Epithelial cell of proximal tubule (primary cell): ENCODE measurements at regions not wholly inside any gene's neighbourhood (a gene's known extent, or its start where the extent isn't known, plus 50 kb on each side); places are given as distances from the start of the nearest gene placed in this dataset.
"Not testable (repeated sequence)": the region's sequence is repeated elsewhere in the genome, so short reads cannot be mapped to it uniquely, and the experiment has no call there.

Source experiments
- DNase-seq: peaks from one replicate; pipeline ENCODE4 v3.0.0-alpha.2; 2011; ENCODE audit warnings: low read depth
- H3K4me3 ChIP-seq: 2 replicates; pipeline ENCODE4 v1.5.1; 2011; ENCODE audit warnings: low read depth, mild to moderate bottlenecking, low read length
- TF ChIP-seq, protein P1 (sequence below): conservative IDR thresholded peaks from 2 replicates; pipeline ENCODE4 v1.5.1; 2012; ENCODE audit warnings: low read depth, mild to moderate bottlenecking, low read length

DNA sequence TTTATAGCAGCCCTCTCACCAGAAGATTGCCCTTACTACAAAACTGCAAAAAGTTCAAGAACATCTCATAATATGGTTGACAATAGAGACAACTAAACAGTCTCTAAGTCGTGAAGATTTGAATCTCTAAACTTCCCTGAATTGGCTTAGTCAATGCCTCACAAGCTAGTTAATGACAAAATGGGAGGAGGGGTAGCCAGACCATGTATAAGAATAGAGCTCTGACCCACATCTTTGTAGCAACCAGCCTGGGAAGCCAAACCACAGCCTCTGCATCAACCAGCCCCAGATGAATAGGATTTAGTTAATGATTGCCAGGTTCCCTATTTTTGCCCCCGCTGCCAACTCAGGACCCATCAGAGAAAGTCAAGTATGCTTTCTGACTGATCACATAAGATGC is 1265.9 kb upstream of the PCDH10 start:
- DNase-seq, H3K4me3 ChIP-seq: not testable (repeated sequence)

DNA sequence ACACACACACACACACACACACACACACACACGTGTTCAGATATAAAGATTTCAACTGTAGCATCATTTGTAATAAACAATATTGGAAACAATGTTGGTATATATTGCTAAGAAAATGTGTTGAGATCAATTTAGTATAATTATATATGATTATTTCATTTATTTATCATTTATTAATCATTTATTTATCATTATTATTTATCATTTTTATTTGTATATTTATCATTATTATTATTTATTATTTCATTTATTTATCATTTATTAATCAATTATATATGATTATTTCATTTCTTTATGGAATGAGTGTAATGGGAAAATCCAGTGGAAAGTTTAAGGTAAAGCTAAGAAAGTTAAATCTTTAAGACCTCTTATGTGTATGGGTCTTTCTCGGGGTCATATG is 1223.4 kb upstream of the PCDH10 start:
- not testable (repeated sequence) for H3K4me3 ChIP-seq, DNase-seq

DNA sequence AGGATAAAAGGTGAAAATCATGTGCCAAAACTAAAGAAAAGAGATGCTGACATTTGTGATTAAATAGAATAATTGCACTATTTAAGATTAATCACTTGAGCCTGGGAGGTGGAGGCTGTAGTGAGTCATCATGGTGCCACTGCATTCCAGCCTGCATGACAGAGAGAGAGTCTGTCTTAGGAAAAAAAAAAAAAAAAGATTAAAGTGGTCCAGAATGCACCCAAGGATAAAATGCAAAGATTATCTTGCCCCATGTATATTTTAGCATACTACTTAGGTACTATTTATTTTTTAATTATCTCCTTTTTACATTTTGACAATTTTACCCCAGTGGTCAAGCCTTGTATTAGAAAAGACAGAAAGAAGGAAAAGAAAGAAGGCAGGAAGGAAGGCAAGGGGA is 1181.4 kb upstream of the PCDH10 start:
- DNase-seq, H3K4me3 ChIP-seq: not testable (repeated sequence)

DNA sequence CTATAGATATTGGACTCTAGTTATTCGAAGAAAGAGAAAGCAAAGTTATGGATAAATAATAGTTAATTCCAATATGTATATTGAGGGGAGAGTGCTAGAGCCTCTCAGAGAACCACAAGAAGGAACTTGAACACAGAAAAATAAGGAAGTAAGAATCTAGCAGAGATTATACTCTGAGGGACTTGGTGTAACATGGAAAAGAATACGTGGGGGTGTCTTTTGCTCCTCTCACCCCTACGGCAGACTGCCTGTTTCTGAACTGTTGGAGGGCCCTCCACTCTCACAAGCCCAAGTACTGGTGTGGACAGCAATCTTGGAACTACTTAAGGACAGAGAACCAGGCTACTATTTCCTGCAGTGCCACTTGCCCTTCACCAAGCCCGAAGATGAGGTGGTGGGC is 1174.4 kb upstream of the PCDH10 start:
- TF ChIP-seq, protein P1, sequence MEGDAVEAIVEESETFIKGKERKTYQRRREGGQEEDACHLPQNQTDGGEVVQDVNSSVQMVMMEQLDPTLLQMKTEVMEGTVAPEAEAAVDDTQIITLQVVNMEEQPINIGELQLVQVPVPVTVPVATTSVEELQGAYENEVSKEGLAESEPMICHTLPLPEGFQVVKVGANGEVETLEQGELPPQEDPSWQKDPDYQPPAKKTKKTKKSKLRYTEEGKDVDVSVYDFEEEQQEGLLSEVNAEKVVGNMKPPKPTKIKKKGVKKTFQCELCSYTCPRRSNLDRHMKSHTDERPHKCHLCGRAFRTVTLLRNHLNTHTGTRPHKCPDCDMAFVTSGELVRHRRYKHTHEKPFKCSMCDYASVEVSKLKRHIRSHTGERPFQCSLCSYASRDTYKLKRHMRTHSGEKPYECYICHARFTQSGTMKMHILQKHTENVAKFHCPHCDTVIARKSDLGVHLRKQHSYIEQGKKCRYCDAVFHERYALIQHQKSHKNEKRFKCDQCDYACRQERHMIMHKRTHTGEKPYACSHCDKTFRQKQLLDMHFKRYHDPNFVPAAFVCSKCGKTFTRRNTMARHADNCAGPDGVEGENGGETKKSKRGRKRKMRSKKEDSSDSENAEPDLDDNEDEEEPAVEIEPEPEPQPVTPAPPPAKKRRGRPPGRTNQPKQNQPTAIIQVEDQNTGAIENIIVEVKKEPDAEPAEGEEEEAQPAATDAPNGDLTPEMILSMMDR, result no peak
- no peak overlapping the region for H3K4me3 ChIP-seq
- no peak for DNase-seq

DNA sequence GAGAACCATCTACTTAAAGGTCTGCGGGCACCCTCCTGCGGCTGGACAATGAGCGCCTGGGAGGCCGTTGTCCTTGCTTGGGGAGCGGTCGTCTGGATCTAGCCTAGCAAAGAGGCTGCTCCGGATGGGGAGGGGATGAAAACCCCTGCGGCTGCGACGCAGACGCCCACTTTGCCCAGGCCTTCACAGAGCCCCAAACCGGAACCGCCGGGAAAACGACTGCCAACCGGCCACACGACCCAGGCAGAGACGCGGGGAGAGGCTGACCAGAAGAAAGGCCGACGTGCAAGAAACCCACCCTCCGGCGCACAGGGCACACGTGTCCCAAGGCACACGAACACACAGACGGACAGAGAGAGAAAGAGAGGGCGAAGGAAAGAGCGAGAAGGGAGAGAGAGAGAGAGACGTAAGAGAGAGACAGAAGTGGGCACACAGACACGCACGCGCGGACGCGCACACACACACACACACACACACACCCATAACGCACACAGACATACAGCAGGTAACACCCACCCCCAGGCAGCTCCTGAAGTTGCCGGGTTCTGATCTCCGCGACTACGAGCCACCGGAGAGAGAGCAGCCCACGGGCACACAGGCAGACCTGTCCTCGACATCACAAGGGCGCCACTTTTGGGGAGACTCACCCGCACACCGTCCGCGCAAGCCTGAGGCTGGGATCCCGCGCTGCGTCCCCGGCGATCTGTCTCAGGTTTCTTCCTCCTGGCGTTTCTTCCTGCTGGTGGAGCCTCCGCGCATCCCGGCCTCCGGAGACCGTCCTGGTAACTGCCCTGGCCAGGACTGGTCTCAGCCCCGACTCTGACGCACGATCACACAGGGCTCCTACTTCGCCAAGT is 1173.6 kb upstream of the PCDH10 start:
- H3K4me3 ChIP-seq, DNase-seq: not testable (repeated sequence)

DNA sequence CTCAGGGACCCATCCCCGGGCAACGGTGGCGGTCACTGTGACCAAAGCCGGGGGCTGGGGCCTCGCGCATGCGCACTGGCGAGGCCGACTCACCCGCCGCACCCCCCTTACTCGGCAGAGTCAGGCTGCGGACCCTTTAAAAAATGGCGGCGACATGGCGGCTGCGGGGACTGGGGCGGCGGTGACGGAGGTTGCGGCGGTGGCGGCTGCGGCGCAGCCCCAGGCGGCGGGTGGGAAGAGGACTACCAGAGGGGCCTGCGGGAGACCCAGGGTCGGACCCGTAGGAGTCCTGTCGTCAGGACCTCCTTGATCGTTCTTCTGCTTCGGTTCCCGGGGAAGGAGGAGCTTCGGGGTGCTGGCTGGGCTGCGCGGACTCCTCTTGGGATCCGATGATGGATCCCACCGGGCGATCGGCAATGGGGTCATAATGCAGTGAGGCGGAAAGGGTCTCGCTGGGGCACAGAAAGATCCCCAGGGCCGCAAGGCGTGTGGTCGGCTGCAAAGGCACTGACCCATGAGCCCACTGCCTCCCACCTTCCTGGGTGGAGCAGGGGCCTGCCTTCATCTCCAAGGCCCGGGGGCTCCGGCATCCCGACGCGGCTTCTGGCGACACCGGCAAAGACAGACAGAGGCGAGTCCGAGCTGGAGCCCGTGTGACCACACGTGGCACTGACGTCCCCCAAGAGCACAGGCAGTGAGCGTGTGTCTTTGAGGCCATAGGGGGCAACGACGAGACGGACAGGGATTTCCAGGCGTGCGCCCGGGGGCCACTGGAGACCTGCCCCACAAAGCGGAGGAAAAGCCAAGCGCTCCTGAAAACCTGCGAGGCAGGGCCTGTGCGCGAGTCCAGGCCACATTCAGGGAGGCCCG is 1172.7 kb upstream of the PCDH10 start:
- not testable (repeated sequence) for DNase-seq, H3K4me3 ChIP-seq

DNA sequence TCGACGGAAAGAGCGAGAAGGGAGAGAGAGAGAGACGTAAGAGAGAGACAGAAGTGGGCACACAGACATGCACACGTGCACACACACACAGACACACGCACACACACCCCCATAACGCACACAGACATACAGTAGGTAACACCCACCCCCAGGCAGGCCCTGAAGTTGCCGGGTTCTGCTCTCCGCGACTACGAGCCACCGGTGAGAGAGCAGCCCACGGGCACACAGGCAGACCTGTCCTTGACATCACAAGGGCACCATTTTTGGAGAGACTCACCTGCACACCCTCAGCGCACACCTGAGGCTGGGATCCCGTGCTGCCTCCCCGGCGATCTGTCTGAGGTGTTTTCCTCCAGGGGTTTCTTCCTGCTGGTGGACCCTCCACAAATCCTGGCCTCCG is 1171.0 kb upstream of the PCDH10 start:
- no peak for DNase-seq
- TF ChIP-seq, protein P1, result no peak
- no peak overlapping the region for H3K4me3 ChIP-seq

DNA sequence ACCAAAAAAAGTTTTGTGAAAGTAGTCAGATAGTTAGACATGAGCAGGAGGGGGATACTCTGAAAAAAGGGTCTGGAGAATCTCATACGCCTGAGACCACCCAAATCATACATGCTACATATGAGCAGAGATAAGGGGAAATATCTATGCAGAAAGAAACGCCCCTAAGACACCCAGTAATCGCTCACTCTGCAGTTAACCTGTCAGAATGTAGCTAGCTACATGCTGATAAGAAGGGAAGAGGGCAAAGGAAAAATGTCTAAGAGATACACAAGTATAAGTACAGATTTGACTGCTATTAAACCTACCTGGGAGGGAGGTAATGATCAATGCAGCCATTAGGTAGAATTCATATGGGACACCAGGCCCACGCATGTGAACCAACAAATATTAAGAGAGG is 1159.5 kb upstream of the PCDH10 start:
- no peak for DNase-seq
- TF ChIP-seq, protein P1, result no peak
- H3K4me3 ChIP-seq, result no peak overlapping the region

DNA sequence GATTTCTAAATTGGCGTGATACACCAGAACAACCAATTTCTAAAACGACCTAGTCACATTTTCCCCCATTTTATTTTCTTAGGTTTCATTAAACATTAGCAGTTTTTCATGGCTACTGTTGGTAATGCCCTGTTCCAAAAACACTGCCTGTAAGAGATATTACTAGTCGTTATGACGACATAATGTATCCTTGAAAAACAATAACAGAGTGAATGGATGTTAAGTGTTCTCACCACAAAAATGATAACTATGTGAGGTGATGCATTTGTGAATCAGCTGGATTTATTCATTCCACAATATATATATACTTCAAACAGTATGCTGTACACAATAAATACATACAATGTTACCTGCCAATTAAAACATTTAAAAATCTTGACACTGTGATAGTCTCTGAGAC is 1147.6 kb upstream of the PCDH10 start:
- TF ChIP-seq, protein P1, result no peak
- DNase-seq, result peak; percentile 6
- no peak overlapping the region for H3K4me3 ChIP-seq
